AG09319 (cell line): ENCODE measurements at regions not wholly inside any gene's neighbourhood (a gene's known extent, or its start where the extent isn't known, plus 50 kb on each side); places are given as distances from the start of the nearest gene placed in this dataset.

Experiments
- DNase-seq: peaks from one replicate; pipeline ENCODE4 v3.0.0-alpha.2; 2010; ENCODE audit warnings: low read depth; ENCODE audit errors: extremely low read depth
- CTCF ChIP-seq: IDR thresholded peaks from 2 replicates; pipeline ENCODE4 v1.5.1; 2011; ENCODE audit warnings: low read depth, mild to moderate bottlenecking, inconsistent platforms, low read length, moderate library complexity

DNA sequence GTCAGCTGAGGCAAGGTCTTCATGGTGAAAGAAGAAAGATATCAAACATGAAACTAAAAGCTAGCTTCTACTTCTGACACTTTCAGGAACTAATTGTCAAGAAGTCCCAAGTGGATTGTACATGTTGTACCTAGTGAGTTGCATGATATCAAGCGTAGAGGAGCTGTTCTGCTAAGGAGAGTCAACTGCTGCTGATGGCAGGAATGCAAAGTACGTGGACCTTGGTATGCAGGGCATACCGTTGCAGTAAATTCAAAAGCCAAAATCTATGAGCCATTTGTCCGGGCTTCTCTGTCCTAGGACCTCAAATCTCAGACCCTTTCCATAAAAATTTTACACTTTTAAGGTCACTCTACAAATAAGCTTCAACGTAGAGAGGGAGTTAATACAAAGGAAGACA is 446.2 kb downstream of the KCTD8 start:
- DNase-seq: no peak
- no peak for TF ChIP-seq CTCF

GRCh38 chr4:44016570-44017421 is 431.8 kb downstream of the KCTD8 start:
- no peak for DNase-seq
- no peak for TF ChIP-seq CTCF

DNA sequence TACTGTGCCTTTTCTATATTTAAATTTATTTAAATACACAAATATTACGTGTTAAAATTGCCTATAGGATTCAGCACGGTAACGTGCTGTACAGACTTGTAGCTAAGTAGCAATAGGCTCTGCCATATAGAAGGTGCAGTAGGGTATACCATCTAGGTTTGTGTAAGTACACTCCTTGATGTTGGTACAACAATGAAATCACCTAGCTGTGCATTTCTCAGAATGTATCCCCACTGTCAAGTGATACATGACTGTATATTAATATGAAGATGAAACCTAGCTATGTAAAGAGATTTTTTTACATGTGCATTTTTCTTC is 431.2 kb downstream of the KCTD8 start:
- TF ChIP-seq CTCF: no peak
- no peak for DNase-seq

- no peak for TF ChIP-seq CTCF
- DNase-seq: no peak
Measured at GRCh38 chr4:44019721-44020120, 428.9 kb downstream of the KCTD8 start.

- DNase-seq: no peak
- no peak for TF ChIP-seq CTCF
Measured at GRCh38 chr4:44025376-44026020, 423.1 kb downstream of the KCTD8 start.

- DNase-seq: no peak
- no peak for TF ChIP-seq CTCF
Measured at GRCh38 chr4:44038811-44039210, 409.8 kb downstream of the KCTD8 start.

DNA sequence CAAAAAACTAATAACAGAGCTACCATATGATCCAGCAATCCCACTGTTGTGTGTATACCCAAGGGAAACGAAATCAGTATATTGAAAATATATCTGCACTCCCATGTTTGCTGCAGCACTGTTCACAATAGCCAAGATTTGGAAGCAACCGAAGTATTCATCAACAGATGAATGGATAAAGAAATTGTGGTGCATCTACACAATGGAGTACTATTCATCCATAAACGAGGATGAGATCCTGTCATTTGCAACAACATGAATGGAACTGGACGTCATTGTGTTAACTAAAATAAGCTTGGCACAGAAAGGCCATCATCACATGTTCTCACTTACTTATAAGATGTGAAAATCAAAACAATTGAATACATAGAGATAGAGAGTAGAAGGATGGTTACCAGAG is 402.1 kb downstream of the KCTD8 start:
- TF ChIP-seq CTCF: no peak
- no peak for DNase-seq
